ENCODE measurements at regions not wholly inside any gene's neighbourhood (a gene's known extent, or its start where the extent isn't known, plus 50 kb on each side); places are given as distances from the start of the nearest gene placed in this dataset.
"Not testable (repeated sequence)": the region's sequence is repeated elsewhere in the genome, so short reads cannot be mapped to it uniquely, and the experiment has no call there.

GRCh38 chr10:6926971-6927370 is 346.9 kb upstream of the PRKCQ start:
- no peak for DNase-seq (ENCODE audit: low read depth, low spot score)

DNA sequence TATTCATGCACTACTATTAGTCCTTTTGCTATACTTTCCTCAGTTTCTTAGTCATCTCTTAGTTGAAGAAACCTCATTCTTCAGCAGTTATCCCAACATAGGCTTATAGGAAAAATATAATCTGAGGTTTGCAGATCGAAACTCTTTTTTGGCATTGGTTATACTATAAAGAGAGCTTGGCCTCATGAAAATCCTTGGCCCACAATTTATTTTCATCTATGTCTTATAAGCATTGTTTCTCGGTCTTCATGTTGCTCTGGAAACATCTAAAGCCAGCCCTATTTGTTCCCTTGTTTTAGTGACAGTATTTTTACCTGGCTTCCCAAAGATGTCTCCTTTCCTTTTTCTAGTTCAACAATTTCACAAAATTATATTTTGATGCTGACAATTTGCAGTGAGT is 345.1 kb upstream of the PRKCQ start:
- DNase-seq (ENCODE audit: low read depth, low spot score): no peak

DNA sequence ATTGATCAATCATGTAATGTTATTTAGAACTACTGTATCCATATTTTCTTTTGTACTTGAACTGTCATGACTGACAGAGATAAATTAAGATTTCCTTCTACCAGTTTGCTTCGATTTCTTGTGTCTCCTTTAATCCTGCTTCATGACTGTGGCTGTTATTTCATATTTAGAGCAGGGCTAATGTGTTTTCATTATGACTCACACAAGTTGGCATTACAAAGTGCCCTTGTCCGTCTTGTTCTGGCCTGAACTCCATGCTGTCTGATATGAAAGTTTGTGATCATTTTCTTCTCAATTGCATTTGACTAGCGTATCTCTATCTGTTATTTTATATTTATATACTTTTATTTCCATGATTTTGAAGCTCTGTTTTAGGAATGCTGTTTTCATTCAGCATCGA is 344.1 kb upstream of the PRKCQ start:
- no peak for DNase-seq (ENCODE audit: low read depth, low spot score)

DNA sequence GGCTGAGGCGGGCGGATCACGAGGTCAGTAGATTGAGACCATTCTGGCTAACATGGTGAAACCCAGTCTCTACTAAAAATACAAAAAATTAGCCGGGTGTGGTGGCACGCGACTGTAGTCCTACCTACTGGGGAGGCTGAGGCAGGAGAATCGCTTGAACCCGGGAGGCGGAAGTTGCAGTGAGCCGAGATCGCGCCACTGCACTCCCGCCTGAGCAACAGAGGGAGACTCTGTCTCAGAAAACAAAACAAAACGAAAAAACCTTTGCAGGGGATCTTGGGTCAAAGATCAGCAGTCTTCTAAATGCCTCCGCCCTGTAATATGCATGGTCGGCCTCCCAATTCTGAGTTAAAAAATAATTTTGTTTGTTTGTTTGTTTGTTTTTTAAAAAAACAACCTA is 340.9 kb upstream of the PRKCQ start:
- DNase-seq (ENCODE audit: low read depth, low spot score): not testable (repeated sequence)

DNA sequence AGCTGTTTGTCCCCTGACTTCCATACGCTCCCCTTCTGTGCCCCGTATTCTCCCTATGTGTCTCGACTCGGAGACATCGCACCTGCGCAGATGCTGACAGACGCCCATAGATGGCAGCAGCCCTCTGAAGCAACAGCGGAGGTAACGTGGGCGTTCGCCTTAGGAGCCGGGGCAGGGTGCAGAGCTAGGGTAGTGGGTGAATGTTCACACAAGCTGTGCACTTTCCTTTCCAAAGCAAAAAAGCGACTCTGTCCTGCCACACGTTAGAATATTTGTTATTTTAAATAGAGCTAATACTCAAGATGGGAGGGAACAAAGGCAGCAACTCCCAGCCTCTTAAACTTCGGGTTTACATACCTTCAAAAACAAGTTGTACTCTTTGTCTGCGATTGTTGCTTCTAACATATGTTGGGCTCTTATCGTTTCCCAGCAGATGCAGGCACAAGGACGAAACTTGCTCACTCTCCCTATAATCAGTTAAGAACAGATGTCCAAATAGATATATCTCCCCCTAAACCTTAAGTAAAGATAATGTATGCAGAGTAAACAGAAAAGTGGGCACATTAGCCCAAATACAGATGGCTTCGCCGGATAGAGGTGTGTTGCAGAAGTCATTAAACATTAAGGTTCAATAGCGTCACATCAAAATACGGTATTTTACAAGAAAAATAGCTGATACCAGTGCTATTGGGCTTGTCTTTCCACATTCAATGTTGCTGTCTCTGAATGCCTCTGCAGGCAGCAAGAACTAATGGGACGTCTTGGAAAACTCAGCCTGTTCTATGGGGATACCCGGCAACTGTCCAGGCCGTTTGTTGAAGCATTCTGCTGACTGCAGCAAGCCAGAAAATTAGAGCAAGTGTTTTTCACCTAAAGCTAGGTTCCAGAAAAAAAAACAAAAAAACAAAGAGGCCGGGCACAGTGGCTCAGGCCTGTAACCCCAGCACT is 340.3 kb upstream of the PRKCQ start:
- peak; percentile 68 for DNase-seq (ENCODE audit: low read depth, low spot score)

DNA sequence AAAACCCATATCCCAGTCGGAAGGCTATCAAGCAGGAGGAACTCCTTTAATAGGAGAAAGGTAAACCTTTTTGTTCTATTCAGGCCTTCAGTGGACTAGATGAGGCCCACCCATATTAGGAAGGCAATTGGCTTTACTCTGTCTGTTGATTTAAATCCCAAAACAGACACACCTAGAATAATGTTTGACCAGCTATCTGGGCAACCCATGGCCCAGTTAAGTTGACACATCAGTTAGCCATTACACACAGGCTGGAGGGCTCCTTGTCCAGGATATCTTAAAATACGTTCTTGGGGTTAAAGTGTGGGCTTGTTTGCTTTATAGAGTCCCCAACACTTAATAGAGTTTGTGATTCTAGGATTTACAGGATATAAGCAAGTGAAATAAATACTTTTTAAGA is 339.0 kb upstream of the PRKCQ start:
- DNase-seq (ENCODE audit: low read depth, low spot score): no peak

- DNase-seq (ENCODE audit: low read depth, low spot score): peak; percentile 38
Measured at GRCh38 chr10:6918305-6918704, 338.2 kb upstream of the PRKCQ start.

- no peak for DNase-seq (ENCODE audit: low read depth, low spot score)
Measured at GRCh38 chr10:6917125-6917524, 337.0 kb upstream of the PRKCQ start.

- no peak for DNase-seq (ENCODE audit: low read depth, low spot score)
Measured at GRCh38 chr10:6916601-6917000, 336.5 kb upstream of the PRKCQ start.

DNA sequence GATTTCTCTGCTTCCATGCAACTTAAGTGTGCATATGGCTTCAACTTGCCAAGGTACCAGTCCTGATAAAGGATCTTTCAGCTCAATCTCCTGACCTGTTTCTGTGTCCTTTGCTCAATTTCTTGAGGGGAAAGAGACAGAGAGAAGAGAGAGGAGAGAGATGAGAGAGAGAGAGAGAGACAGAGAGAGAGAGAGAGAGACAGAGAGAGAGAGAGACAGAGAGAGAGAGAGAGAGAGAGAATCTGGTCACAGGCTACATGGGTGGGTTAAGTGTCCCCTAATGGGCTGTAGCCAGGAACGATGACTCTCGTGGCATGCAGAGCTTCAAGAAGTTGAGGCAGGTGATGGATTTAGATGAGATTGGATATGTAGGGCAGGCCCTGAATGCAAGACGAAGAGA is 335.2 kb upstream of the PRKCQ start:
- no peak for DNase-seq (ENCODE audit: low read depth, low spot score)

GRCh38 chr10:6912929-6913328 is 332.9 kb upstream of the PRKCQ start:
- DNase-seq (ENCODE audit: low read depth, low spot score): no peak

DNA sequence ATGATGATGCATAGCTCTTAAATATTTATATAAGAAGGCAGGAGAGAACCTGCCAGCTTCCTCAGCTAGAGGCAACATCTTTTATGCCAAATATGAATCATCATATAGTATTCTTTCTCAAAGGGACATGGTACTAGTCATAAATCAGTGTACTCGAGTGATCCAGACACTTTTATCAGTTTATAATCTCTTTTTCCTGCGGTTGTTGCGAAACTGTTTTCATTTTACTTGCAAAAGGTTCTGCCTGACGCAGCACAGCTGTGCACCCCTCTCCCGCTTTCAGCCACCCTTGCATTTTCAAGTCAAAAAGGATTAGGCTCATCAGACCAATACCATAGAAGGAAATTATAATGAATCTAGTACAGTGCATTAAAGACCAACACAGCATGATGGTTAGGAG is 332.3 kb upstream of the PRKCQ start:
- DNase-seq (ENCODE audit: low read depth, low spot score): no peak

DNA sequence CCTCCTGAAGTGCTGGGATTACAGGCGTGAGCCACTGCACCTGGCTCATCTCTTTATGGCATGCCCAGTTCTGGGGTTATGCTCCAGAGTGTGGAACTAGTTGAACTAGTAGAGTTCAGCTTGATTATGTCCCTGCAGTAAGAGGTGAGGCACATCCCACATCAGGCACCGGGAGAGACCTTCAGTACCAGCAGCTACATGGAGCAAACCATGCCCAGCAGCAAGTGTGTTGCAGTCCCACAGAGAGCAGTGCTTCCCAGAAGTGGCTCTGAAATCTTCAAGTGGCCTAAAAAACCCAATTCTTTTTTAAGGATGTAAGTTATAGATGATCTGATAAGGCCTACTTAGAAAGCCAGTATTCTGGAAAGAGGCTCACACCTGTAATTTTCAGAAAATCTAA is 331.9 kb upstream of the PRKCQ start:
- no peak for DNase-seq (ENCODE audit: low read depth, low spot score)

GRCh38 chr10:6909905-6910560 is 330.0 kb upstream of the PRKCQ start:
- DNase-seq (ENCODE audit: low read depth, low spot score): no peak

DNA sequence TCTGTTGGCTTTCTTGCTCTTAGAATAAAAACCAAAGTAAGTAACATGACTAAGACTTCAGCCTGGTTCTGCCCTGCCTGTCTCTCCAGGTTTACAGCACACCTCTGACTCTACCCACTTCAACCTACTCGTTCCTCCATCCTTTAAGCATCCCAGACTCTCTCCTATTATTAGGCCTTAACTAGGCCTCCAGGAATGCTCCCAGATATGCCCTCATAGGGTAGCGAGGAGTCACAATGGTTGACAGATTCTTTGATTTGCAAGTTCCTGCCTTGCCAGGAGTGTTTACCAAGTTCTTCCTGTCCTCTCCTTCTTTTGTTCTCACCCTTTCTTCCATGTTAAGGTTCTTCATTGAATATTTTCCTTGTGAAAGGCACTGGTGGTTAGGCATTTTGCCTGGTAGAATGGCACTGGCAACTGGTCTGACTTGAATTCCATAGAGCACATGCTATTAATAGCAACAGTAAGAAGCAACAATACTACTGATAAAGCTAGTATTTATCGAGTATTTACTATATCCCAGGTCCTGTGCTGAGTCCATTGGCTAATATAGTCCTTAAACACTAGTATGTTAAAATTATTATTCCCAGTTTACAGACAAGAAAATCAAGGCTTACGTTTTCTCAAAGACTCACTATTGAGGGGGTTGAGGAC is 327.9 kb upstream of the PRKCQ start:
- DNase-seq (ENCODE audit: low read depth, low spot score): no peak

- DNase-seq (ENCODE audit: low read depth, low spot score): no peak
Measured at GRCh38 chr10:6894405-6894804, 314.3 kb upstream of the PRKCQ start.

DNA sequence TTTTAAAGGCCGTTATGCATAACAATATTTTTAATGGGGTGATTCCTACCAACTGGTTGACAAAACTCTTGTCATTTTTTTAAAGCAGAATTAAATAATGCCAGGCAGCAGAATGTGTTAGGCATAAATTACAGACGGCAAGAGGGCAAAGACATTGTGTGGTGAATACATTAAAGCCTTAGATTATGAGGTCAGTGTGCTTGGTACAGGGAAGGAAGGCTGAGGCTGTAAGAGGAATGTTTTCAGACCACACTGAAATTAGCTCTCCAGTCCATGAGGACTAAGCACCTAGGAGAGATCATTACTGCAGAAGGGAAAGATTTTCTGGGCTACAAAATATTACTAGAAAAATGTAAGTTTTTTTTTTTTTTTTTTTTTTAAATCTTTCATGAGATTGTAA is 312.8 kb upstream of the PRKCQ start:
- no peak for DNase-seq (ENCODE audit: low read depth, low spot score)

DNA sequence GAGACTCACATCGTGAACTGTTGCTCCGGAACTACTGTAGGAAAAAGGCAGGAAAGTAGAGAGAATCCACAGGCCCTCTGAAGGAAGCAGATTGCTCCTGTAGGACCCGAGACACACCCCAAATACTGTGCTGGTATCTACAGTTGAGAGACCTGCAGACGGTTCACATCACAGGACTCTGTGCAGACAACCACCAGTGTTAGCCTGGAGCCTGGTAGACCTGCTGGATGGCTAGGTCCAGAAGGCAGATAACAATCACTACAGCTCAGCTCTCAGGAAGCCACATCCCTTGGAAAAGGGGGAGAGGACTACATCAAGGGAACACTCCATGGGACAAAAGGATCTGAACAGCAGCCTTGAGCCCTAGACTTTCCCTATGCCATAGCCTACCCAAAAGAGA is 311.8 kb upstream of the PRKCQ start:
- no peak for DNase-seq (ENCODE audit: low read depth, low spot score)

DNA sequence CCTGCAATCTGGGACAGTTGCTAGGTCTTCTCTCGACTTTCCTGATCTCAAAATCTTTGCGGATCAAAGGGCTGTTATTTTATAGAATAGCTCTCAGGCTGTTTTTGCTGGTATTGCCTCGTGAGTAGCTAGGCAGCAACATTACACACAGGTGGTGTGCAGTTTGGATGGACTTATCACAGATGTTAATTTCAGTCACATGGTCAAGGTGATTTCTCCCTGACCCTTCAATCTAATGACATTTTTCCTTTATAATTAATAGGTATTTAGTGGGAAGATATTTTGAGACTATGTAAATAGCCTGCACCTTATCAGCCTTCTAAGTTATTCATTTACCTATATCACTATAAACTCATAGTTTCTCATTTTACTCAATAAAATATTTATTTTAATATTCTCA is 309.6 kb upstream of the PRKCQ start:
- no peak for DNase-seq (ENCODE audit: low read depth, low spot score)

GRCh38 chr10:6888434-6888833 is 308.4 kb upstream of the PRKCQ start:
- no peak for DNase-seq (ENCODE audit: low read depth, low spot score)

DNA sequence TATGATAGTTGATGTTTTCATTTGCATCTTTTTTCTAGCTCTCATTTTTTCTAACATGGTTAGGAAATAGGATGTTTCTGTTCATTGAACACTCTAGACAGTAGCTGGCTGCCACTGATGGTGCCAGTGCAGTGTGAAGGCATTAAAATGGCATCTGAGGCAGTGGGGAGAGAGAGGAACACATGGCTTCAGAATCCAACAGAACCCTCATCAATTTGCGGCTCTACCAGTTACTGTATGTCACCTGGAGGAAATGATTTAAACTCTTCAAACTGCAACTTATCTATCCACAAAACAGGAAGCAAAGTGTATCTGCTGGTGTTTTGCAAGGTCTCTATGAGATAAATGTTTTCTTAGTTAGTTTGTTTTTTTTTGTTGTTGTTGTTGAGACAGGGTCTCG is 305.2 kb upstream of the PRKCQ start:
- DNase-seq (ENCODE audit: low read depth, low spot score): no peak

- no peak for DNase-seq (ENCODE audit: low read depth, low spot score)
Measured at GRCh38 chr10:6881987-6882386, 301.9 kb upstream of the PRKCQ start.

All from ELF-1 (cell line).